H1 (cell line): ENCODE measurements at regions not wholly inside any gene's neighbourhood (a gene's known extent, or its start where the extent isn't known, plus 50 kb on each side); places are given as distances from the start of the nearest gene placed in this dataset.

Experiments
- SIN3A ChIP-seq, 2 experiments: IDR thresholded peaks in 1 of 2; conservative IDR thresholded peaks in 1 of 2; 2 replicates each; pipeline ENCODE4 v1.6.1; 2011 to 2012; ENCODE audit warnings: low read length in 2 of 2, improper control_type of control experiment in 1 of 2, low read depth in 1 of 2, mild to moderate bottlenecking in 1 of 2
- SIRT6 ChIP-seq: IDR thresholded peaks from one replicate; pipeline ENCODE4 v1.7.1; 2012; ENCODE audit warnings: low read length, inconsistent platforms
- SP4 ChIP-seq: IDR thresholded peaks from 2 replicates; pipeline ENCODE4 v1.6.1; 2012; ENCODE audit warnings: low read length, inconsistent platforms
- TAF7 ChIP-seq: optimal IDR thresholded peaks from 2 replicates; pipeline ENCODE3; 2011; ENCODE audit warnings: low read depth, mild to moderate bottlenecking, inconsistent platforms, low read length, moderate library complexity, borderline replicate concordance

- TF ChIP-seq TAF7 (no peak), SIN3A (conservative IDR thresholded peaks at IDR 0.05 in 1 of 2, IDR thresholded peaks at IDR 0.05 in 1 of 2; ENCODE audit: low read depth in 1 of 2, low read length in 2 of 2) (no peak), SP4 (no peak), SIRT6 (no peak)
Measured at GRCh38 chr4:176534566-176534965, 214.8 kb downstream of the SPCS3 start (continued).
